Fibroblast of upper back skin (primary cell): ENCODE measurements at regions not wholly inside any gene's neighbourhood (a gene's known extent, or its start where the extent isn't known, plus 50 kb on each side); places are given as distances from the start of the nearest gene placed in this dataset.
A peak's percentile ranks its signal among the peaks of the same experiment; 100 is the strongest.
"Not testable (repeated sequence)": the region's sequence is repeated elsewhere in the genome, so short reads cannot be mapped to it uniquely, and the experiment has no call there.

Experiments
- DNase-seq: peaks from one replicate; pipeline ENCODE4 v3.0.0-alpha.2; 2013

DNA sequence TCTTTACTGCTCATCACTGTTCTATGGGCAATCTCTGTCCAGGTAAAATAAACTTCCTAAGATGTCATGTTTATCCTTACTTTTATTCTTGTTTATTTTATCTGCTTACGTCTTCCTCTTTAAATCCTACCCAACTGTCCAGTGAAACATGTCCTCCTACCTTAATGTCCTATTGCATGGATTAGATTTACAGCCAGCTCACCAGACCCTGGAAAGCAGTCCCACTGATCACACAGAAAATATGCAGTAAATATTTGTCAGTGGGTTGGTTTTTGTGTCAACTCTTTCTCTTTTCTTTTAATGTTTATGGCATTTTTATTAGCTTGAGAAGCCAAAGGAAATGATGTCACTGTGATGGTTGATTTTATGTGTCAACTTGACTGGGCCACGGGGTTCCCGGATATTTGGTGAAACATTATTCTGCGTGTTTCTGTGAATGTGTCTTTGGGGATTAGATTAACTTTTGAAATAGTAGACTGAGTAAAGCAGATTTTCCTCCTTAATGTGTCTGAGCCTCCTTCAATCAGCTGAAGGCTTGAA is 258.3 kb downstream of the SRGAP2C start:
- DNase-seq = peak; percentile 25

- DNase-seq = no peak
Observed at GRCh38 chr1:121444096-121444495, 259.3 kb downstream of the SRGAP2C start.

GRCh38 chr1:121445679-121446078 is 260.9 kb downstream of the SRGAP2C start:
- no peak for DNase-seq

GRCh38 chr1:121447280-121447923 is 262.6 kb downstream of the SRGAP2C start:
- DNase-seq = not testable (repeated sequence)

GRCh38 chr1:121448064-121448463 is 263.3 kb downstream of the SRGAP2C start:
- DNase-seq = not testable (repeated sequence)

DNA sequence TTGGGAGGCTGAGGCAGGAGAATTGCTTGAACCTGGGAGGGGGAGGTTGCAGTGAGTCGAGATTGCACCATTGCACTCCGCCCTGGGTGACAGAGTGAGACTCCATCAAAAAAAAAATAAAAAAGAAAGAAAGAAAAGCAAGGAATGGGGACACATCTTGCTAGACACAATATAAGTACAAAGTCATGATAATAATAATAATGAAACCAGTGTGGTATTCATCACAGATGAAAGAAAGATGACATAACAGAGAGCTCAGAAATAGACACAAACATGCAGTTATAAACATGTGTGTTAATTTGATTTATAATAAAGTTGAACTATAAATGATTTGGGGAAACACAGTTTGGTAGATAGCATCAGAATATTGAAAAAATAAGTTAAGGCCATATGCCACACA is 264.1 kb downstream of the SRGAP2C start:
- no peak for DNase-seq

- no peak for DNase-seq
Observed at GRCh38 chr1:121452484-121452883, 267.7 kb downstream of the SRGAP2C start.

- DNase-seq = peak; percentile 26
Observed at GRCh38 chr1:121458291-121459048, 273.7 kb downstream of the SRGAP2C start.

DNA sequence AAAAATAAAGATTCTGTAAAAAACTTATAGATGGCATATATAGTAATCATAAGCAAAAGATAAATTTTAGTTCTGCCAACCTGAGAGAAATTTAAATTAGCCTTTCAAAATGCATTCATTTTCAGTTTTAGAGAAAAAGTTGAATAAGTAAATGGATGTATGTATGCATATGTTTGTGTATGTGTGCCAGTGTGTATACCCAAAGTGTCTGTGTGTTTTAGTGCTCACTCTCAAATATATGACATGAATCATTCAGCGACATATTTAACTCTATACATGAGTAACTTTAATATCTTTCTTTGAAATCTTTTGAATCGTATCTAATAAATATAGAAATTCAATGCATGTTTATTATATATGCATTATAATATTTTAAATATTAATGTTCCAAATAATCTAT is 274.5 kb downstream of the SRGAP2C start:
- DNase-seq = no peak

DNA sequence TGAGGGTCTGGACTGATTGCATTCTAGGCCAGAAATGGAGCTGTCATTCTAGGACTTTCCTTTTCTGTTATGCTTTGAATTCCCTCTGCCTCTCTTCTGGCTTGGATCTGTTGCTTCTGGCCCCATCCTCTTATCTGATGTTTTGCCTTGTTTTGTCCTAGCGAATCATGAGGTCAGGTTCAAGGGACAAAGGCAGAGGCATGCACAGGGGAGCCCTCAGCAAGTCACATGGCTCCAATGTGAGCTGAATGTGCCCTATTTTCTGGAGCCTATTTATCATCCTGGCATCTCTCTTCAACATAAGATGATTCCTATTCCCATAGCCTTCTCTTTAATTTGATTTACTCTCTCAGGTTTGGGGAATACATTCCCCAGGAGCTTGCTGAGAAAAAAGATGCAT is 284.6 kb downstream of the SRGAP2C start:
- not testable (repeated sequence) for DNase-seq

DNA sequence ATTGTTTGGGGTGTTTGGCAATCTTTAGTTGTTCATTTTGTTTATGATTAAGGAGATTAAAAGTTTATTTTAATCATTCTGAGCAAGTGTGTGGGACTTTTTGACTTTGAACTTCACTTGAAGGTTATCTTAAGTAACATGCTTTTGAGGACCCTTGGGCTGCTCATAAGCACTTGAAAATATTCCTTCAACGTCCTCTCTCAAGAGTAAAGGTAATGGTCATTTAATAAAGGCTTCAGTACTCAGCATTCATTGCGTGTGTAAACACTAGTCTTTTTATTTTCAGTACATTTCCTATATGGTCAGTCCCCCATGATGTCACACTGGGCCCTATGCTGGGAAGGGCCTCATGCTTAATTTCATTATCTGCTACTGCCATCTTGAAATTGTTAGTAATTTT is 285.6 kb downstream of the SRGAP2C start:
- not testable (repeated sequence) for DNase-seq

DNA sequence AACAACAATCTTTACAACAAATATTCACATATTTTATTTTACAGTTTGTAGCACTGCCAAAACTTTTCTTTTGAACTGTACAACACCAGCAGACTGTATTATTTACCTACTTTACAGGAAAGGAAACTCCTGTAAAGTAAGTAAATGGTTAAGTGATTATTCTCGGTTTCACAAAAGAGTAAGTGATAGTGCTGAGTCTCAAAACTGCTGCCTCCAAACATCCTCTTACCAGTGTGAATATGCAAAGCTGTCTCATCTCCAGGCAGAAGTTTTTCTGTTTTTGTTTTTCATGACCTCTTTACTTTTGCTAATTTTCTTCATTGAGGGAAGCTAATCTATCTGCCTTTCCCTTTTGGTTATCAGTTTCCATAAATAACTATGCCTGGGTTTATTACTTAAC is 286.7 kb downstream of the SRGAP2C start:
- DNase-seq = no peak

DNA sequence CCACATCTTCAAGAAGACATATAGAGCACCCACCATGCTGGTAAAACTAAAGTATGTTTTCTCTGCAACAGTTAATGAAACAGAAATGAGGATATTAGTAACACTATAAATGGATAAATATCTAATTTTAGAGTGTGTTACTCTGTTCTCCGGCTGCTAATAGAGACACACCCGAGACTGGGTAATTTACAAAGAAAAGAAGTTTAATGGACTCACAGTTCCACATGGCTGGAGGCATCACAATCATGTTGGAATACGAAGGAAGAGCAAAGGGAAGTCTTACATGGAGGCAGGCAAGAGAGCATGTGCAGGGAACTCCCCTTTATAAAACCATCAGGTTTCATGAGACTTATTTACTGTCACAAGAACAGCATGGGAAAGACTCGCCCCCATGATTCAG is 287.2 kb downstream of the SRGAP2C start:
- no peak for DNase-seq

DNA sequence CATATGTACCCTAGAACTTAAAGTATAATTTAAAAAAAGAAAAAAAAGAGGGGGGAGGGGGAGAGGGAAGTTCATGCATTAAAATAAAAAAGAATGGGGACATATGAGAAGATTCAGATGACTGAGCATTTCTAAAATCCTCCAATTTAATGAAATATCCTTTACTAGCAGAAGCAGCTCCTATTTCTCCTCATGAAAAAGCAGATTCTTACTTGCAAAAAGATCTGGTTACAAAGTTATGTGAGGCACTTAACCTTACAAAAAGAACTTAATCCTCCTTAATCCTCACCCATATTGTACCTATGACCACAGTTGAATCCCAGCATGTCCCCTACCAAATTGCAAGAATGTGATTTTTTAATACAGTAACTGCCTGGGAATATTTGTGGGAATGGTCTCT is 298.5 kb downstream of the SRGAP2C start:
- DNase-seq = peak; percentile 4

GRCh38 chr1:121483961-121484424 is 299.2 kb downstream of the SRGAP2C start:
- peak; percentile 92 for DNase-seq

- peak; percentile 1 for DNase-seq
Observed at GRCh38 chr1:121494796-121495195, 310.0 kb downstream of the SRGAP2C start.

DNA sequence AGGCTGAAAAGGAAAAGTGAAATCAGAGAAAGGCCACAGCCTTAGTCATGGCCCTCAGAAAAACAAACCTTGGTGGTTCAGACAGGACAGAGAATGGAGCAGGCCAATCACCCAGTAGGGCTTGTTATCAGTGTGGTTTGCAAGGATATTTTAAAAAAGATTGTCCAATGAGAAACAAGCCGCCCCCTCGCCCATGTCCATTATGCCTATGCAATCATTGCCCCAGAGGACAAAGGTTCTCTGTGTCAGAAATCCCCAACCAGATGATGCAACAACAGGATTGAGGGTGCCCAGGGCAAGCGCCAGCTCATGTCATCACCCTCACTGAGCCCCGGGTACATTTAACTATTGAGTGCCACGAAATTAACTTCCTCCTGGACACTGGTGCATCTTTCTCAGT is 326.7 kb downstream of the SRGAP2C start:
- not testable (repeated sequence) for DNase-seq

- DNase-seq = not testable (repeated sequence)
Observed at GRCh38 chr1:121511876-121512275, 327.1 kb downstream of the SRGAP2C start.

DNA sequence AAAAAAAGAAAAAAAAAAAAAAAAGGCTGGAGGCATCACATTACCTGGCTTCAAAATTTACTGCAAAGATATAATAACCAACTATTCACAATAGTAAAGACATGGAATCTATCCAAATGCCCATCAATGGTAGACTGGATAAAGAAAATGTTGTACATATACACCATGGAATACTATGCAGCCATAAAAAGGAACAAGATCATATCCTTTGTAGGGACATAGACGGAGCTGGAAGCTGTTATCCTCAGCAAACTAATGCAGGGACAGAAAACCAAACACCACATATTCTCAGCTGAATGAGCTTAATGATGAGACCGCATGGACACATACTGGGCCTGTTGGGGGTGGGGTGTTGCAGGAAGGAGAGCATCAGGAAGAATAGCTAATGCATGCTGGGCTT is 330.5 kb downstream of the SRGAP2C start:
- no peak for DNase-seq

DNA sequence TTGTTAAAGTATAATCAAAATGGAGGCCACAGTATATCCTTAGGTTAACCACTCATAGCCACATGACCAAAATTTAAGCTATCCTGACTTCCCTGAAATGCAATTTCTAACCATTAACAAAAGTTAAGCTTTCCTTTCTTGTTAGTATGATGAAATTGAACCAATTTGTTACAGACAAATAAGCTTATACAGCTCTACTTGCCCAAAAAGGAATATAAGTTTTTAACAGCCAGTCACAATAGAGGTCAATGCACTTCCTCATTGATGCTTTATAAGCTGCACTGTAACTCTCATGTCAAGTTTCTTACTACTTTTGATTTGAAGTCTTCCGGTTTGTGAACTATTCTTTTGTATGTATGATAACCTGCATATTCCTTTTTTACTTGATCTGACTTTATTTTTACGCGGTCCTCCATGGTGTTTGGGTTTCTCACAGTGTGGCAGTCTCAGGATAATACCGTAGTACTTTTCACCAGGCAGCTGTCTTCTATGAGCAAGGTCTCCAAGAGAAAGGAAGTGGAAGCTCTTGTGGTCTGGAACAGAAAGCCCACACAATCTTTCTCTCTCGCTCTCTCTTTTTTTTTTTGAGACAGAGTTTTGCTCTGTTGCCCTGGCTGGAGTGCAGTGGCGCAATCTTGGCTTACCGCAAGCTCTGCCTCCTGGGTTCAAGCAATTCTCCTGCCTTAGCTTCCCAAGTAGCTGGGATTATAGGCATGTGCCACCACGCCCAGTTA is 331.6 kb downstream of the SRGAP2C start:
- no peak for DNase-seq

DNA sequence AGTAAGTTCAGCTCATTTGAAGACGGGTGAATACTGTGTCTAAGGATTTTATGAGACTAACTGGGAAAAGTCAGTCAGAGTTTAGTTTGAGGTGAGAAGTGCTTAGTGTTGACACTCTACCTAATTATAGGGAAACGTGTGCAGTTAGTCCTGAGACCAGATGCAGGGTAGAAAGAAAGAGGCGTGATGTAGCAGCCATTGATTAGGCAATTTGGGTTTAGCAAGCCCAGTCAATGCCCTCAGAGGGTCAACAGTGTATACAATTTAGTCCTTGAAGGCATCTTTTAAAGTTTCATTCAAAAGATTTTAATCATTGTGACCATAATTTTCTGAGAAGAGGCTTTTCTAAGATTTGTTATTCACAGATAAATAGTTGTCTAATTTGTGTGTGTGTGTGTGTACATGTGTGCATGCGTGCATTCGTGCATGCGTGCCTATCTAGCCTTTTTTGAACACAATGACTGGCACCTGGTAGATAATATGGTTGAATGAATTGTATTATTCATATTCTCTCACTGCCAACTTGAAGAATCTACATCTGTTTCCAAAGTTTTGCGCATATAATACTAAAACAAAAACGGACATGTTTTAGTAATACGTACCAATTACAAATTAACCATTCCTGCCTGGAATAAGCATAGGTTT is 332.9 kb downstream of the SRGAP2C start:
- DNase-seq = no peak

DNA sequence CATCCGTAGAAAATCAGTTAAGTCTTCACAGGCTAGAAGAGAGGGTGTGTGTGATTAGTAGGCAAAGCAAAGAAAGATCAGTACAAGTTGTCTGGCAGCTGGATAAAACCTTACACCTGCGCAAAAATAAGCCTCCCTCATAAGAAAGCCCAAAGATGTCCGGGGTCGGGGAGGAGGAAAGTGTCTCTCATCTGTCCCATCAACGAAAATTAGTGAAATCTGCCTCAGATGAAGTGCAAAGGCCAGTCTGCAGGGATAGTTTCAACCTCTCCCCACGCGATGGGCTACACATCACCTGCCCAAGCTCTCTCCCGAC is 333.9 kb downstream of the SRGAP2C start:
- DNase-seq = no peak
